ENCODE measurements at regions not wholly inside any gene's neighbourhood (a gene's known extent, or its start where the extent isn't known, plus 50 kb on each side); places are given as distances from the start of the nearest gene placed in this dataset.

DNA sequence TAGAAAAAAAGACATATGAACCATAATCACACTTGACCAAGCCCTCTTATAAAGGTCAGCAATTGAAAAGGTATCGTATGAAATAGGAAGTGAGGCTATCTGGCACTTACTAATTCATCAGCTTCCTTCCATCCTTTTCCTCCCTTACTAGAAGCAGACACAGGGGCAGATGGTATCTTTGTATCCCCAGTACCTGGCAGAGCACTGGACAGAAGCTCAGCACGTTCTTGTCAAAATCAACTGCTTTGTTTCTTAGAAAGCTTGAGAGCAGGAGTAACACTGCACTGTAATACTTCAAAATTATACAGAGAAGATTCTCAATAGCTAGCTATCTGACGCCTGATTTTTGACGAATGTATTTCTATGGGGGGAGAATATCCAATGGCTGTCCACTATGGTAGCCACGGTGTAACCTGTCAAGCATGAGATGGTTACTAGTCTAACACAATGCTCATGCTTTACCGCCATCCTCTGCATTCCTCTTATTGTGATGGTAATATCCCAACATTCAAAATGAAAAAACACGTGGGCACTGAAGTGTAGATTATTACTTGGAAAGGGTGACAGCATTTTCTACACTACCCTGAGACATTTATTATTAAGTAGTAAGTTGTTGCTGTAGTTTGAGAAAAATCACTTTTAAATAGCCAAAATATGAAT lies 175.6 kb downstream of the SIPA1L2 start:
- ChIA-PET POLR2A (ENCODE audit: low non-redundant PET) (no interaction called here), CTCF (no interaction called here)
- DNase-seq (ENCODE audit: low spot score) = no peak
- no peak overlapping the region for H3K27ac ChIP-seq
- TF ChIP-seq, protein P1, sequence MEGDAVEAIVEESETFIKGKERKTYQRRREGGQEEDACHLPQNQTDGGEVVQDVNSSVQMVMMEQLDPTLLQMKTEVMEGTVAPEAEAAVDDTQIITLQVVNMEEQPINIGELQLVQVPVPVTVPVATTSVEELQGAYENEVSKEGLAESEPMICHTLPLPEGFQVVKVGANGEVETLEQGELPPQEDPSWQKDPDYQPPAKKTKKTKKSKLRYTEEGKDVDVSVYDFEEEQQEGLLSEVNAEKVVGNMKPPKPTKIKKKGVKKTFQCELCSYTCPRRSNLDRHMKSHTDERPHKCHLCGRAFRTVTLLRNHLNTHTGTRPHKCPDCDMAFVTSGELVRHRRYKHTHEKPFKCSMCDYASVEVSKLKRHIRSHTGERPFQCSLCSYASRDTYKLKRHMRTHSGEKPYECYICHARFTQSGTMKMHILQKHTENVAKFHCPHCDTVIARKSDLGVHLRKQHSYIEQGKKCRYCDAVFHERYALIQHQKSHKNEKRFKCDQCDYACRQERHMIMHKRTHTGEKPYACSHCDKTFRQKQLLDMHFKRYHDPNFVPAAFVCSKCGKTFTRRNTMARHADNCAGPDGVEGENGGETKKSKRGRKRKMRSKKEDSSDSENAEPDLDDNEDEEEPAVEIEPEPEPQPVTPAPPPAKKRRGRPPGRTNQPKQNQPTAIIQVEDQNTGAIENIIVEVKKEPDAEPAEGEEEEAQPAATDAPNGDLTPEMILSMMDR (conservative IDR thresholded peaks at IDR 0.05; ENCODE audit: low read depth) = no peak

DNA sequence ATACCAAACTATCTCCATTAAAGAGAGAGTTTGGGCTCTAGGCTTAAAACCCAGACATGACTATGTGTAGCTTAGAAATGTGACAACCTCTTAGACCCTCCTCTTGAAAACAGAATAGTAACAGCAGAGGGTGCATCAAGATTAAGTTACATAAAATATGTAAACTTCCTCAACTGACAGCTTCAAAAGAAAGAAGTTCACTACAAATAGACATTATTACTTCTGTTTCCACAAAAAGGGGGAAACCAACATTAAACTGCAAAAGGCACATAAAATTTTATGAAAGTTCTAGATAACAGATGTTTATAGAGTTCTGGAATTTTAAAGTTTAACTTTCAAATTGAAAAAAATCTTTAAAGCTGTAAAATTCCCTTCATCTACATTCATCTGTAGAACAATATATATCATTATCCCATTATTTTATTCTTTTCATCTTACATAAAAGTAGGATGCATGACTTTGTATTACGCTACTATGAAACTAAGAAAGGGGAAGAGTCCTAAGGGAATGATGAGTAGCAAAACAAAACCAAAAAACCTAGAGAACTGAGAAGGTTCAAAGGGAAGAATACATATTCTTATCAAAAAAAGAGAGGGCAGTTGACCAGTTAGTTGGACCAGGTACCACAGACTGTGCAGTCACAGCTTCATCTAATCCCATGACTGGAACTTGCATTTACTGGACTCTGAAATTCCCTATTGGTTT lies 177.0 kb downstream of the SIPA1L2 start:
- ChIA-PET CTCF (interaction anchor here (0.5 to 0.7 kb wide), 2 partner anchors 16 to 115 kb away, joined by 3 read pairs; no protein-coding TSS in a partner anchor), POLR2A (ENCODE audit: low non-redundant PET) (no interaction called here)
- DNase-seq (ENCODE audit: low spot score) = no peak
- TF ChIP-seq, protein P1 (conservative IDR thresholded peaks at IDR 0.05; ENCODE audit: low read depth) = no peak
- H3K27ac ChIP-seq = no peak overlapping the region

- ChIA-PET CTCF (interaction anchor here (0.6 to 0.7 kb wide), 2 partner anchors 15 to 399 kb away, joined by 3 to 6 read pairs; no protein-coding TSS in a partner anchor), POLR2A (ENCODE audit: low non-redundant PET) (no interaction called here)
- TF ChIP-seq, protein P1 (conservative IDR thresholded peaks at IDR 0.05; ENCODE audit: low read depth) = no peak
- H3K27ac ChIP-seq = no peak overlapping the region
- DNase-seq (ENCODE audit: low spot score) = no peak
Observed at GRCh38 chr1:232452117-232452516, 177.8 kb downstream of the SIPA1L2 start.

DNA sequence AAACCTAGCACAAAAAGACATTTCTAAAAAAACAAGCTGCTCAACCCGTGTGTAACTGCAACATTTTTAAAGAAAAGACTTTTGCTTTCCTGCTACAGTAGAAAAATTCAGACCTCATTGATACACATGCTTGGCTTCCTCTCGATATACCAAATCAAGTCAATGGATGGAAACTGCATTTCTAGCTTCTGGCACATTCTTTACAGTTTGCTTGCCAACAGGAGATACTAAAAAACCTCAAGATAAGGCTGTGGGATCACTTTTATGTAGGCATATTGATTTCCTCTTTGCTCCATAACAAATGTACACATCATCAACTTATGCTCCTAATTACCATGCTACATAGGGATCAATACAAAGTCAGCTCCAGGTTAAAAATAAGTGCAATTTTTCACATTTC lies 178.4 kb downstream of the SIPA1L2 start:
- no peak for DNase-seq (ENCODE audit: low spot score)
- ChIA-PET POLR2A (ENCODE audit: low non-redundant PET) (no interaction called here), CTCF (interaction anchor here (0.6 to 0.7 kb wide), 2 partner anchors 14 to 399 kb away, joined by 3 to 6 read pairs; no protein-coding TSS in a partner anchor)
- TF ChIP-seq, protein P1 (conservative IDR thresholded peaks at IDR 0.05; ENCODE audit: low read depth) = no peak
- no peak overlapping the region for H3K27ac ChIP-seq

GRCh38 chr1:232450615-232451014 lies 179.3 kb downstream of the SIPA1L2 start:
- ChIA-PET CTCF (no interaction called here), POLR2A (ENCODE audit: low non-redundant PET) (no interaction called here)
- DNase-seq (ENCODE audit: low spot score) = no peak
- TF ChIP-seq, protein P1 (conservative IDR thresholded peaks at IDR 0.05; ENCODE audit: low read depth) = no peak
- no peak overlapping the region for H3K27ac ChIP-seq

DNA sequence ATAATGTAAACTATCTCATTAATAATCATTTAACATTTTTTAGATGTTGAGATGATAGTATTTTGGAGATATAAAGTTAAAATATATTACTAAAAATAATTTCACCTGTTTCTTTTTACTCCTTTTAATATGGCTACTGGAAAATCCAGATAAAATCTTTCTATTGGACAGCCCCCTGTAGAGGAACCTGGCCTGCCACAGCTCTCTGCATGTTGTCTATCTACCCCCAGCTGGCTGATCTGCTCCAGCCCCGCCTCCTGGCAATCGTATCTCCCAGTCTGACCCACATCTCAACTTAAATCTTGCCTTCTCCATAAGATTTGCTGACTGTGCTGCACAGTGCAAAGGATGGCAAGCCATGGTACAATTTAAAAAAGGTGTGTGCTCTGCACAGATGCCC lies 182.8 kb downstream of the SIPA1L2 start:
- no peak overlapping the region for H3K27ac ChIP-seq
- DNase-seq (ENCODE audit: low spot score) = no peak
- ChIA-PET POLR2A (ENCODE audit: low non-redundant PET) (no interaction called here), CTCF (interaction anchor here (0.6 kb wide), 1 partner anchor 133 kb away, joined by 3 read pairs; no protein-coding TSS in a partner anchor)
- TF ChIP-seq, protein P1 (conservative IDR thresholded peaks at IDR 0.05; ENCODE audit: low read depth) = no peak
